WTC11 (cell line): ENCODE measurements at regions not wholly inside any gene's neighbourhood (a gene's known extent, or its start where the extent isn't known, plus 50 kb on each side); places are given as distances from the start of the nearest gene placed in this dataset.

Experiments used
- ATAC-seq: fragments of 200-7000 bp; cut with Tn5 transposase; 2 replicates; pipeline ENCODE4 v1.10.0; 2021; ENCODE audit warnings: mild to moderate bottlenecking, moderate library complexity
- CTCF ChIA-PET: fragments of 300-600 bp; sonication (Branson Sonifier 250); formaldehyde crosslinking; loops from one replicate; lab custom pipeline; 2021; ENCODE audit warnings: antibody characterized with exemption; lab: Charles Lee
- POLR2A ChIA-PET: fragments of 350-600 bp; sonication (Branson Sonifier 250); formaldehyde crosslinking; loops from one replicate; lab custom pipeline; 2021; ENCODE audit warnings: antibody characterized with exemption; lab: Charles Lee
- DNase-seq: peaks from one replicate; pipeline ENCODE4 v3.0.0; 2021; ENCODE audit warnings: low spot score
- H3K27ac Mint-ChIP-seq: 2 replicates; pipeline ENCODE4 v1.8.0; 2021; ENCODE audit warnings: mixed read lengths
- H3K27me3 Mint-ChIP-seq: 2 replicates; pipeline ENCODE4 v1.8.0; 2021; ENCODE audit warnings: low read depth, mild to moderate bottlenecking, moderate library complexity, mixed read lengths
- H3K36me3 Mint-ChIP-seq: 2 replicates; pipeline ENCODE4 v1.8.0; 2021; ENCODE audit warnings: mixed read lengths
- H3K4me1 Mint-ChIP-seq: 2 replicates; pipeline ENCODE4 v1.8.0; 2022; ENCODE audit warnings: mixed read lengths
- H3K4me3 Mint-ChIP-seq: 2 replicates; pipeline ENCODE4 v1.8.0; 2021; ENCODE audit warnings: mild to moderate bottlenecking, moderate library complexity, mixed read lengths
- H3K9me3 Mint-ChIP-seq: 2 replicates; pipeline ENCODE4 v1.8.0; 2021; ENCODE audit warnings: mixed read lengths
- CBFB ChIP-seq: sonication (generic); formaldehyde crosslinking; IDR thresholded peaks from 2 replicates; pipeline ENCODE4 v1.8.1; 2022; ENCODE audit warnings: mild to moderate bottlenecking, low read depth, missing genetic modification reagents
- ELF4 ChIP-seq: sonication (generic); formaldehyde crosslinking; IDR thresholded peaks from 2 replicates; pipeline ENCODE4 v1.8.1; 2022; ENCODE audit warnings: low read depth, mild to moderate bottlenecking, moderate library complexity, missing genetic modification reagents
- JAZF1 ChIP-seq: fragments of 250-450 bp; sonication (Bioruptor Pico); IDR thresholded peaks from 2 replicates; pipeline ENCODE4 v1.9.0; 2021; ENCODE audit warnings: moderate library complexity, mild to moderate bottlenecking, inconsistent platforms
- NR3C1 ChIP-seq: sonication (generic); formaldehyde crosslinking; conservative IDR thresholded peaks from 2 replicates; pipeline ENCODE4 v1.8.1; 2023; ENCODE audit warnings: low read depth, mild to moderate bottlenecking, missing genetic modification reagents
- RELA ChIP-seq: sonication (generic); formaldehyde crosslinking; IDR thresholded peaks from 2 replicates; pipeline ENCODE4 v1.8.1; 2022; ENCODE audit warnings: missing genetic modification reagents, mild to moderate bottlenecking, borderline replicate concordance
- SMAD4 ChIP-seq: sonication (generic); formaldehyde crosslinking; IDR thresholded peaks from 2 replicates; pipeline ENCODE4 v1.8.0; 2022; ENCODE audit warnings: mild to moderate bottlenecking, missing genetic modification reagents
- ZNF121 ChIP-seq: sonication (generic); formaldehyde crosslinking; IDR thresholded peaks from 2 replicates; pipeline ENCODE4 v1.8.0; 2023; ENCODE audit warnings: missing genetic modification reagents
- ZNF263 ChIP-seq: sonication (generic); formaldehyde crosslinking; IDR thresholded peaks from 2 replicates; pipeline ENCODE4 v1.8.1; 2022; ENCODE audit warnings: low read depth, mild to moderate bottlenecking, moderate library complexity, missing genetic modification reagents
- TF ChIP-seq, protein P1 (sequence below): sonication (generic); formaldehyde crosslinking; IDR thresholded peaks from 2 replicates; pipeline ENCODE4 v1.8.0; 2022; ENCODE audit warnings: mild to moderate bottlenecking, missing genetic modification reagents
- TF ChIP-seq, protein P2 (sequence below): sonication (generic); formaldehyde crosslinking; conservative IDR thresholded peaks from 2 replicates; pipeline ENCODE4 v1.8.1; 2022; ENCODE audit warnings: mild to moderate bottlenecking, missing genetic modification reagents
- TF ChIP-seq, protein P3 (sequence below): sonication (generic); formaldehyde crosslinking; IDR thresholded peaks from 2 replicates; pipeline ENCODE4 v1.8.0; 2023; ENCODE audit warnings: mild to moderate bottlenecking, missing genetic modification reagents
- TF ChIP-seq, protein P4 (sequence below): sonication (generic); formaldehyde crosslinking; IDR thresholded peaks from 2 replicates; pipeline ENCODE4 v1.8.1; 2022; ENCODE audit warnings: low read depth, mild to moderate bottlenecking, moderate library complexity, missing genetic modification reagents, borderline replicate concordance
- TF ChIP-seq, protein P5 (sequence below): sonication (generic); formaldehyde crosslinking; IDR thresholded peaks from 2 replicates; pipeline ENCODE4 v1.8.0; 2022; ENCODE audit warnings: mild to moderate bottlenecking, missing genetic modification reagents
- TF ChIP-seq, protein P6 (sequence below): sonication (generic); formaldehyde crosslinking; conservative IDR thresholded peaks from 2 replicates; pipeline ENCODE4 v1.8.1; 2023; ENCODE audit warnings: mild to moderate bottlenecking, low read depth, missing genetic modification reagents, moderate library complexity
- TF ChIP-seq, protein P7 (sequence below): sonication (generic); formaldehyde crosslinking; IDR thresholded peaks from 2 replicates; pipeline ENCODE4 v1.8.0; 2023; ENCODE audit warnings: missing genetic modification reagents
- TF ChIP-seq, protein P8 (sequence below): fragments of 250-450 bp; sonication (Bioruptor Pico); IDR thresholded peaks from 2 replicates; pipeline ENCODE4 v1.9.0; 2021; ENCODE audit warnings: moderate library complexity, mild to moderate bottlenecking, inconsistent platforms, borderline replicate concordance

DNA sequence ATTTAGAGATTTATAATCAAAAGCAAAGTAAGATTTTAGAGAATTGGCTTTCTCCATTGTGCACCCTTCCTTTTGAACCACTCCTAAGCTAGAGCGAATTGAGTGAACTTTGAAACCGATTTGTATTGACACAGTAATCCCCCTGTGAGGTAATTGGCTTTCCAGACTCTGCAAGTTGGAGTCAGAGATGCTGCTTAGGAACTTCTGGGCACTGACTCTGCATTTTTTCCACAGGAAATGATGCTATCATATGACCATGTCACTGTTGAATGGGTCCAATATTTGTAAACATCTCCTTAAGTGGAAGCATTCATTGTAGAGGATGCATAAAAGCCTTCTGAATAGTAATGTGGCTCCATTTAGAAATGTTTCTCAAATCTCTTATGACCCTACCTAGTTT, 394.4 kb upstream of the ZNF608 start (continued):
- TF ChIP-seq, protein P1, sequence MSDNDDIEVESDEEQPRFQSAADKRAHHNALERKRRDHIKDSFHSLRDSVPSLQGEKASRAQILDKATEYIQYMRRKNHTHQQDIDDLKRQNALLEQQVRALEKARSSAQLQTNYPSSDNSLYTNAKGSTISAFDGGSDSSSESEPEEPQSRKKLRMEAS (CRISPR knock-in tag), result no peak
- TF ChIP-seq, protein P2, sequence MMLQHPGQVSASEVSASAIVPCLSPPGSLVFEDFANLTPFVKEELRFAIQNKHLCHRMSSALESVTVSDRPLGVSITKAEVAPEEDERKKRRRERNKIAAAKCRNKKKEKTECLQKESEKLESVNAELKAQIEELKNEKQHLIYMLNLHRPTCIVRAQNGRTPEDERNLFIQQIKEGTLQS (CRISPR knock-in tag), result no peak

DNA sequence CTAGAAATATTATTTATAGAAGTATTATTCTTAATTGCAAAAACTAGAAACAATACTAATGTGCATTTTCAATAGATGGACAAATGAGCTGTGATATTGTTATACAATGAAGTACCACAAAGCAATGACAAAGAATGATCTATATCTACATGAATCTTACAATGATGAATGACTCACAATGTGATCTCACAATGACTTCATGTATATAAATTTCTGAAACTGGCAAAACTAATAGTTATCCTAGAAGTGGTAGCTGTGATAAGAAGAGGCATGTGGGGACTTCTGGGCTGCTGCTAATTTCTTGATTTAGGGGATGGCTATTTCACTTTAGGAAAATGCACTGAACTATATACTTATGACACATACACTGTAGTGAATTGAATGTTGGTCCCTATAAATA, 396.0 kb upstream of the ZNF608 start:
- no peak for DNase-seq
- peaks cover 4% of the 10 kb centered on the region; the same call in 1 of the 2 replicates for H3K4me1 Mint-ChIP-seq
- H3K27ac Mint-ChIP-seq, result no peak overlapping the region
- H3K4me3 Mint-ChIP-seq, result no peak overlapping the region
- no peaks in the 10 kb centered on the region for H3K27me3 Mint-ChIP-seq
- peaks cover 14% of the 10 kb centered on the region for H3K9me3 Mint-ChIP-seq
- POLR2A ChIA-PET, result no interaction called here
- H3K36me3 Mint-ChIP-seq, result no peaks in the 10 kb centered on the region; the same call in 1 of the 2 replicates
- CTCF ChIA-PET, result no interaction called here
- ATAC-seq, result no peak
- TF ChIP-seq, protein P3, sequence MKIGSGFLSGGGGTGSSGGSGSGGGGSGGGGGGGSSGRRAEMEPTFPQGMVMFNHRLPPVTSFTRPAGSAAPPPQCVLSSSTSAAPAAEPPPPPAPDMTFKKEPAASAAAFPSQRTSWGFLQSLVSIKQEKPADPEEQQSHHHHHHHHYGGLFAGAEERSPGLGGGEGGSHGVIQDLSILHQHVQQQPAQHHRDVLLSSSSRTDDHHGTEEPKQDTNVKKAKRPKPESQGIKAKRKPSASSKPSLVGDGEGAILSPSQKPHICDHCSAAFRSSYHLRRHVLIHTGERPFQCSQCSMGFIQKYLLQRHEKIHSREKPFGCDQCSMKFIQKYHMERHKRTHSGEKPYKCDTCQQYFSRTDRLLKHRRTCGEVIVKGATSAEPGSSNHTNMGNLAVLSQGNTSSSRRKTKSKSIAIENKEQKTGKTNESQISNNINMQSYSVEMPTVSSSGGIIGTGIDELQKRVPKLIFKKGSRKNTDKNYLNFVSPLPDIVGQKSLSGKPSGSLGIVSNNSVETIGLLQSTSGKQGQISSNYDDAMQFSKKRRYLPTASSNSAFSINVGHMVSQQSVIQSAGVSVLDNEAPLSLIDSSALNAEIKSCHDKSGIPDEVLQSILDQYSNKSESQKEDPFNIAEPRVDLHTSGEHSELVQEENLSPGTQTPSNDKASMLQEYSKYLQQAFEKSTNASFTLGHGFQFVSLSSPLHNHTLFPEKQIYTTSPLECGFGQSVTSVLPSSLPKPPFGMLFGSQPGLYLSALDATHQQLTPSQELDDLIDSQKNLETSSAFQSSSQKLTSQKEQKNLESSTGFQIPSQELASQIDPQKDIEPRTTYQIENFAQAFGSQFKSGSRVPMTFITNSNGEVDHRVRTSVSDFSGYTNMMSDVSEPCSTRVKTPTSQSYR (CRISPR knock-in tag), result no peak
- TF ChIP-seq, protein P4, sequence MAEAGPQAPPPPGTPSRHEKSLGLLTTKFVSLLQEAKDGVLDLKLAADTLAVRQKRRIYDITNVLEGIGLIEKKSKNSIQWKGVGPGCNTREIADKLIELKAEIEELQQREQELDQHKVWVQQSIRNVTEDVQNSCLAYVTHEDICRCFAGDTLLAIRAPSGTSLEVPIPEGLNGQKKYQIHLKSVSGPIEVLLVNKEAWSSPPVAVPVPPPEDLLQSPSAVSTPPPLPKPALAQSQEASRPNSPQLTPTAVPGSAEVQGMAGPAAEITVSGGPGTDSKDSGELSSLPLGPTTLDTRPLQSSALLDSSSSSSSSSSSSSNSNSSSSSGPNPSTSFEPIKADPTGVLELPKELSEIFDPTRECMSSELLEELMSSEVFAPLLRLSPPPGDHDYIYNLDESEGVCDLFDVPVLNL (CRISPR knock-in tag), result no peak
- no peak for TF ChIP-seq RELA
- no peak for TF ChIP-seq ZNF263 (CRISPR knock-in tag)
- TF ChIP-seq, protein P5, sequence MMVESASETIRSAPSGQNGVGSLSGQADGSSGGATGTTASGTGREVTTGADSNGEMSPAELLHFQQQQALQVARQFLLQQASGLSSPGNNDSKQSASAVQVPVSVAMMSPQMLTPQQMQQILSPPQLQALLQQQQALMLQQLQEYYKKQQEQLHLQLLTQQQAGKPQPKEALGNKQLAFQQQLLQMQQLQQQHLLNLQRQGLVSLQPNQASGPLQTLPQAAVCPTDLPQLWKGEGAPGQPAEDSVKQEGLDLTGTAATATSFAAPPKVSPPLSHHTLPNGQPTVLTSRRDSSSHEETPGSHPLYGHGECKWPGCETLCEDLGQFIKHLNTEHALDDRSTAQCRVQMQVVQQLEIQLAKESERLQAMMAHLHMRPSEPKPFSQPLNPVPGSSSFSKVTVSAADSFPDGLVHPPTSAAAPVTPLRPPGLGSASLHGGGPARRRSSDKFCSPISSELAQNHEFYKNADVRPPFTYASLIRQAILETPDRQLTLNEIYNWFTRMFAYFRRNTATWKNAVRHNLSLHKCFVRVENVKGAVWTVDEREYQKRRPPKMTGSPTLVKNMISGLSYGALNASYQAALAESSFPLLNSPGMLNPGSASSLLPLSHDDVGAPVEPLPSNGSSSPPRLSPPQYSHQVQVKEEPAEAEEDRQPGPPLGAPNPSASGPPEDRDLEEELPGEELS (CRISPR knock-in tag), result no peak
- TF ChIP-seq CBFB (CRISPR knock-in tag), result no peak
- TF ChIP-seq, protein P6, sequence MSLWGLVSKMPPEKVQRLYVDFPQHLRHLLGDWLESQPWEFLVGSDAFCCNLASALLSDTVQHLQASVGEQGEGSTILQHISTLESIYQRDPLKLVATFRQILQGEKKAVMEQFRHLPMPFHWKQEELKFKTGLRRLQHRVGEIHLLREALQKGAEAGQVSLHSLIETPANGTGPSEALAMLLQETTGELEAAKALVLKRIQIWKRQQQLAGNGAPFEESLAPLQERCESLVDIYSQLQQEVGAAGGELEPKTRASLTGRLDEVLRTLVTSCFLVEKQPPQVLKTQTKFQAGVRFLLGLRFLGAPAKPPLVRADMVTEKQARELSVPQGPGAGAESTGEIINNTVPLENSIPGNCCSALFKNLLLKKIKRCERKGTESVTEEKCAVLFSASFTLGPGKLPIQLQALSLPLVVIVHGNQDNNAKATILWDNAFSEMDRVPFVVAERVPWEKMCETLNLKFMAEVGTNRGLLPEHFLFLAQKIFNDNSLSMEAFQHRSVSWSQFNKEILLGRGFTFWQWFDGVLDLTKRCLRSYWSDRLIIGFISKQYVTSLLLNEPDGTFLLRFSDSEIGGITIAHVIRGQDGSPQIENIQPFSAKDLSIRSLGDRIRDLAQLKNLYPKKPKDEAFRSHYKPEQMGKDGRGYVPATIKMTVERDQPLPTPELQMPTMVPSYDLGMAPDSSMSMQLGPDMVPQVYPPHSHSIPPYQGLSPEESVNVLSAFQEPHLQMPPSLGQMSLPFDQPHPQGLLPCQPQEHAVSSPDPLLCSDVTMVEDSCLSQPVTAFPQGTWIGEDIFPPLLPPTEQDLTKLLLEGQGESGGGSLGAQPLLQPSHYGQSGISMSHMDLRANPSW, result no peak
- TF ChIP-seq, all 79 proteins: peak for 0

DNA sequence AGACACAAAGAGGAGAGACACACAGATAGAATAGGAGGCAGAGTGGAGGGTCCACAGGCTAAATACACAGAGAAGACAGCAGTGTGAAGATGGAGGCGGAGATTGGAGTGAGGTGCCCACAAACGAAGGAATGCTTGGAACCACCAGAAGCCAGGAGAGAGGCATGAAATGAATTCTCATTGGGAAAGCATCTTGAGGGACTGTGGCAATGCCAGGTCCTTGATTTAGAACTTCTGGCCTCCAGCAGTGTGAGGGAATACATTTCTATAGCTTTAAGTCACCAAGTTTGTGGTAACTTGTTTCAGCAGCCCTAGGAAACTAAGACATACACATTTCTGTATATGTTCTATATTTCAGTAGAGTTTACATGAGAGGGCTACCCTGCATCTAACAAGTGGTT, 396.6 kb upstream of the ZNF608 start:
- POLR2A ChIA-PET, result no interaction called here
- TF ChIP-seq, protein P7, sequence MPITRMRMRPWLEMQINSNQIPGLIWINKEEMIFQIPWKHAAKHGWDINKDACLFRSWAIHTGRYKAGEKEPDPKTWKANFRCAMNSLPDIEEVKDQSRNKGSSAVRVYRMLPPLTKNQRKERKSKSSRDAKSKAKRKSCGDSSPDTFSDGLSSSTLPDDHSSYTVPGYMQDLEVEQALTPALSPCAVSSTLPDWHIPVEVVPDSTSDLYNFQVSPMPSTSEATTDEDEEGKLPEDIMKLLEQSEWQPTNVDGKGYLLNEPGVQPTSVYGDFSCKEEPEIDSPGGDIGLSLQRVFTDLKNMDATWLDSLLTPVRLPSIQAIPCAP (CRISPR knock-in tag), result no peak
- TF ChIP-seq ELF4 (CRISPR knock-in tag) (no peak), NR3C1 (CRISPR knock-in tag) (no peak), SMAD4 (CRISPR knock-in tag) (no peak), ZNF121 (CRISPR knock-in tag) (no peak), JAZF1 (CRISPR knock-in tag) (no peak)
- TF ChIP-seq, protein P8, sequence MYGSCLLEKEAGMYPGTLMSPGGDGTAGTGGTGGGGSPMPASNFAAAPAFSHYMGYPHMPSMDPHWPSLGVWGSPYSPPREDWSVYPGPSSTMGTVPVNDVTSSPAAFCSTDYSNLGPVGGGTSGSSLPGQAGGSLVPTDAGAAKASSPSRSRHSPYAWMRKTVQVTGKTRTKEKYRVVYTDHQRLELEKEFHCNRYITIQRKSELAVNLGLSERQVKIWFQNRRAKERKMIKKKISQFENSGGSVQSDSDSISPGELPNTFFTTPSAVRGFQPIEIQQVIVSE (CRISPR knock-in tag), result no peak
- Mint-ChIP-seq H3K4me1 (peaks cover 4% of the 10 kb centered on the region; the same call in 1 of the 2 replicates), H3K27me3 (no peaks in the 10 kb centered on the region), H3K27ac (no peak overlapping the region), H3K9me3 (peaks cover 8% of the 10 kb centered on the region), H3K4me3 (no peak overlapping the region), H3K36me3 (no peaks in the 10 kb centered on the region; the same call in 1 of the 2 replicates)
- CTCF ChIA-PET, result no interaction called here
- DNase-seq, result no peak
- no peak for ATAC-seq
